Spleen (tissue), 7 donors: ENCODE measurements at regions not wholly inside any gene's neighbourhood (a gene's known extent, or its start where the extent isn't known, plus 50 kb on each side); places are given as distances from the start of the nearest gene placed in this dataset.

Source experiments
- CTCF ChIP-seq, 11 experiments: fragments of 200-600 bp in 7 of 11; fragments of 450-650 bp in 4 of 11; sonication (generic) in 4 of 11; IDR thresholded peaks in 8 of 11; conservative IDR thresholded peaks in 3 of 11; 1 replicate in 7 of 11; 2 replicates in 4 of 11; pipeline versions ENCODE4 v1.4.0 to v1.8.0; 2016 to 2021; ENCODE audit warnings: antibody characterized with exemption in 11 of 11, inconsistent platforms in 4 of 11, mild to moderate bottlenecking in 1 of 11
- POLR2A ChIP-seq, 3 donors: fragments of 450-650 bp; IDR thresholded peaks; one replicate each; pipeline ENCODE4 v1.5.1; 2017; ENCODE audit warnings: antibody characterized with exemption in 3 of 3, mild to moderate bottlenecking in 1 of 3
- POLR2AphosphoS5 ChIP-seq, 3 donors: sonication (generic); formaldehyde crosslinking; IDR thresholded peaks; one replicate each; pipeline ENCODE4 v1.5.1; 2017; ENCODE audit warnings: antibody characterized with exemption in 3 of 3
- donor health status: DM: no; HTN: no; CAD: no; lungs with moderate emphysema.
- donor health status: DM: no; HTN: no; CAD: no.
- donor health status: DM: no; HTN: no; CAD: no.

GRCh38 chr9:23309800-23310199 is 516.2 kb downstream of the ELAVL2 start:
- TF ChIP-seq POLR2A (IDR thresholded peaks at IDR 0.05) (no peak), CTCF (IDR thresholded peaks at IDR 0.05 in 8 of 11, conservative IDR thresholded peaks at IDR 0.05 in 3 of 11) (no peak), POLR2AphosphoS5 (IDR thresholded peaks at IDR 0.05) (no peak)
